Esophagus squamous epithelium (tissue), 4 donors: ENCODE measurements at regions not wholly inside any gene's neighbourhood (a gene's known extent, or its start where the extent isn't known, plus 50 kb on each side); places are given as distances from the start of the nearest gene placed in this dataset.

Source experiments
- POLR2A ChIP-seq, 4 donors: fragments of 450-650 bp; IDR thresholded peaks; one replicate each; pipeline ENCODE4 v1.6.1; 2017; ENCODE audit warnings: antibody characterized with exemption in 4 of 4, mild to moderate bottlenecking in 4 of 4, moderate library complexity in 3 of 4
- TF ChIP-seq, protein P1 (sequence below), 6 experiments: fragments of 450-650 bp in 4 of 6; fragments of 200-600 bp in 2 of 6; sonication (generic) in 2 of 6; IDR thresholded peaks; one replicate each; pipeline ENCODE4 v1.5.1; 2016 to 2019; ENCODE audit warnings: antibody characterized with exemption in 6 of 6, mild to moderate bottlenecking in 4 of 6, moderate library complexity in 4 of 6

DNA sequence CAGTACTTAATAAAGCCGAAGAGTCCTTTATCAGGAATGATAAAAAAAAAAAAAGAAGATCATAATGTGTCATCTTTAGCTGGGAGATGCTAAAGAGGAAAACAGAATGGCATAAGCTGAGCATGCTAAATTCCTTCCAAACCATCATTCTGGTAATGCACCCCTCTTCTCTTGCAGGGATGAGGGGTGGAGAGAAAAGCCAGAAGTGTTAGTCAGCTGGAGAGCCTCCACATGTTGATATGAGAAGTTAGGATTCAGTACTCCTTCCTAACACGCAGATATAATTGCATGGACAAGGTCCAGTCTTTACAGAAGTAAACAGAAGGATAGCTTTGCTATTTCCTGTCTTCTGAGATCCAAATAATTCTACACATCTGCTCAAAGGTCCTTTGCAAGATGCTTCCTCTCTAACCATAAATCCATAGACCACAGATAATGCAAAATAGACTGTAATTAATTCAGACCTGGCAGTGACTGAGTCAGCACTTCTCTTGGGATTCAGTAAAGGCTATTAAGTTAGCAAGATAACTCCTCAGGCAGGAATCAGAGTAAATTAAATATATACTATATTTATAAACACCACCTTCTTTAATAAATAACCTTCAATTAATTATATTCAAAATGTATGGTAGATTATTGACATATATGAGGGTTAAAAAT lies 930.0 kb upstream of the KLHL29 start:
- TF ChIP-seq, protein P1, sequence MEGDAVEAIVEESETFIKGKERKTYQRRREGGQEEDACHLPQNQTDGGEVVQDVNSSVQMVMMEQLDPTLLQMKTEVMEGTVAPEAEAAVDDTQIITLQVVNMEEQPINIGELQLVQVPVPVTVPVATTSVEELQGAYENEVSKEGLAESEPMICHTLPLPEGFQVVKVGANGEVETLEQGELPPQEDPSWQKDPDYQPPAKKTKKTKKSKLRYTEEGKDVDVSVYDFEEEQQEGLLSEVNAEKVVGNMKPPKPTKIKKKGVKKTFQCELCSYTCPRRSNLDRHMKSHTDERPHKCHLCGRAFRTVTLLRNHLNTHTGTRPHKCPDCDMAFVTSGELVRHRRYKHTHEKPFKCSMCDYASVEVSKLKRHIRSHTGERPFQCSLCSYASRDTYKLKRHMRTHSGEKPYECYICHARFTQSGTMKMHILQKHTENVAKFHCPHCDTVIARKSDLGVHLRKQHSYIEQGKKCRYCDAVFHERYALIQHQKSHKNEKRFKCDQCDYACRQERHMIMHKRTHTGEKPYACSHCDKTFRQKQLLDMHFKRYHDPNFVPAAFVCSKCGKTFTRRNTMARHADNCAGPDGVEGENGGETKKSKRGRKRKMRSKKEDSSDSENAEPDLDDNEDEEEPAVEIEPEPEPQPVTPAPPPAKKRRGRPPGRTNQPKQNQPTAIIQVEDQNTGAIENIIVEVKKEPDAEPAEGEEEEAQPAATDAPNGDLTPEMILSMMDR (IDR thresholded peaks at IDR 0.05) = no peak
- TF ChIP-seq POLR2A (IDR thresholded peaks at IDR 0.05) = no peak
